CD4-positive, alpha-beta T cell treated with Interleukin-15 for 1 hour (primary cell): ENCODE measurements at regions not wholly inside any gene's neighbourhood (a gene's known extent, or its start where the extent isn't known, plus 50 kb on each side); places are given as distances from the start of the nearest gene placed in this dataset.
"Not testable (repeated sequence)": the region's sequence is repeated elsewhere in the genome, so short reads cannot be mapped to it uniquely, and the experiment has no call there.

Experiments
- DNase-seq: peaks from one replicate; pipeline ENCODE4 v3.0.0-alpha.2; 2020

DNA sequence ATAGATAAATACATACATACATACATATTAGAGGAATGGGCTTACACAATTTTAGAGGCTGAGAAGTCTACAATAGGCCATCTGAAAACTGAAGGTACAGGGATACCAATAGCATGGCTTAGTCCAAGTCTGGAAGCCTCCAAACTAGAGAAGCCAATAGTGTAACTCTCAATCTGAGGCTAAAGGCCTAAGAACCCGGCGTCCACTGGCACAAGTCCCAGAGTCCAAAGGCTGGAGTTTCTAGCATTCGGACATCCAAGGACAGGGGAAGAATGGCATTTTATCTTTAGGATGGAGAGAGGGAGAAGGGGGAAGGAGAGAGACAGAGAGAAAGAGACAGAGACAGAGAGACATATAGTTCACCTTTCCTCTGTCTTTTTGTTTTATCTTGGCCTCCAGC, 63.7 kb upstream of the SYT4 start:
- DNase-seq: no peak

GRCh38 chr18:43350176-43350575, 72.9 kb upstream of the SYT4 start:
- no peak for DNase-seq

- DNase-seq: no peak
These were observed 87.2 kb upstream of the SYT4 start for GRCh38 chr18:43364535-43364934.

DNA sequence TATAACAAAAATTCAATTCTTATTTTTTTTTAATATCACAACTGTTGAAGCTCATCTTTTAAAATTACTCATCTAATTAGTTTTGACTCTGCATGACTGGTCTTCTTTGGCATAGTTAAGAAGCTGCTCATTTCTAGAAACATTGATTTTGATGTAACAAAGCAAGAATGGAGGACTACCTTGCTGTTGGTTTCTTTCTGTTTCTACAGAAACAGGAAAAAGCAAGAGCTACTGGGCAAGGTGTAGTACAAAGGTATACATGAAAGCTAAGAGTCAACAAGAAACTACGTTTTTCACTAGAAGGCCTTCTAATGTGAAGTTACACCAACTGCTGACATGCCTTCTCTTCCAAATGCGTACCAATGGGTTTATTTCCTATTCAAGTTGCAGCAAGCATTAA, 90.6 kb upstream of the SYT4 start:
- DNase-seq: no peak

GRCh38 chr18:43369311-43369710, 92.0 kb upstream of the SYT4 start:
- not testable (repeated sequence) for DNase-seq

- no peak for DNase-seq
These were observed 95.5 kb upstream of the SYT4 start for GRCh38 chr18:43372773-43373172.

- no peak for DNase-seq
These were observed 102.9 kb upstream of the SYT4 start for GRCh38 chr18:43380104-43380672.

DNA sequence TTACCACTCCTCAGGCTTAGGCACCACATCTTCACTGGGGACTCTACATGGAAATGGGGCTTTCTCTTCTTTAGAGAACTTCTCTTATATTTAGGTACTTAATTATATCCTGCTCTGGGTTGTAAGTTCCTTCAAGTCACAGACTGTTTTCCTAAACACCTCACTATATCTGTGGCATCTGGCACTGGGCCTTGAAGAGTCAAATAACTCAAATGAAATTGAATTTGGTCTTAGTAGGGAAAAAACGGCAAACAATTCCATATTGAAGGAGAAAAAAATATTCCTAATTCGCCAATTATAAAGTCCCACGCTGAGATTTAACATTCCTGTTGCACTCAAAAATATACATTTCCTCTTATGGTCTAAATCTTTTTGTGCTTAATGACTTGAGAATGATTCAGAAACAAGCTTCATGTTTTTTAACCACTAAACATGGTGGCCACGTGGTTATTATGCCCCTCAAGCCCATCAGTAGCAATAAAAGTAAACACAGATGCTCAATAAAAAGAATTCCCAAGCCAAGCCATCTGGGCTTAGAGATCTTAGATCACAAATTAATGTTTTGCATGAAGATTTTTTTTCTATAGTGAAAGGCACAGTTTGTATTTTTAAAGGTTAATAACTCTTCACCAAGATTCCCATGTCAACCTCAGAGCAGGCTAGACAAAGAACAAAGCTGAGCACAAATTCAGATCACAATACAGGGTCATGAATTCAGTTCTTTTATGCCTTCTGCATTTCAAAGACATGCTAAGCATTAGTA, 105.5 kb upstream of the SYT4 start:
- DNase-seq: no peak

- no peak for DNase-seq
These were observed 111.9 kb upstream of the SYT4 start for GRCh38 chr18:43389163-43389562.

- no peak for DNase-seq
These were observed 114.9 kb upstream of the SYT4 start for GRCh38 chr18:43392168-43392567.

DNA sequence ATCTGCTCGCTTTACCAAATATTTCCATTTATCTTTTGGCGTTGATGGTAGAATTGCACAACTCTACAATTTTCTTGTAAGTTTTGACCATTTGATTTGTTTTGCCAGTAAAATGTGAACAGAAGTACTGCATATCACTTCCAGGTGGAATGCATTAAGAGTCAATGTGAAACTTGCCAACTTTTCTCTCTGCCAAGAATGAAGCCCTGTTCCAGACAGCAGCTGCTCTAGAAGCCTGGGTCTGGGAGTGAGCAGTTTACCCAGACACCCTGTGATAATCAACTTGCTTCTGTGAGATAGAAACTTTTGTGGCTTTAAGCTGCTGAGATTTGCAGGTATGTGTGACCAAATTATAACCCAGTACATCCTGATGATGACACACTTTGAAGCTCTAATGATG, 115.9 kb upstream of the SYT4 start:
- DNase-seq: no peak

DNA sequence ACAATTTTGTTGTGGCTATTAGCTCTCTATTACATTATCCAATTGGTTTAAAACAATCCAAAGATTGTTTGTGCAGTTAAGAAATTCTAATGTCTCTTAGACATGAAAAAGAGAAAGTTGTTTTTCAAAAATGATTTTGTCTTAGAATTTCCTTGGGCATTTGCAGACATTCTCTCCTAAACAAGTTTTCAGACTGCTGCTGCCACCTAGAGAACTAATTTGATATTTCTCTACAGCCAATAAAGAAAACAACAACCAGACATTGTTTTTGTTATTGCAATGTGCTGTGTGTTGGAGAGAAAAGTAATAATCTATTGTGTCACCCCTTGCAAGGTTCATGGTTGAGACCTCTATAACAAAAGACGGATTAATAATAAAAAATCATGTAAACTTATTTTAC, 119.0 kb upstream of the SYT4 start:
- no peak for DNase-seq

- DNase-seq: no peak
These were observed 121.3 kb upstream of the SYT4 start for GRCh38 chr18:43398601-43399000.

DNA sequence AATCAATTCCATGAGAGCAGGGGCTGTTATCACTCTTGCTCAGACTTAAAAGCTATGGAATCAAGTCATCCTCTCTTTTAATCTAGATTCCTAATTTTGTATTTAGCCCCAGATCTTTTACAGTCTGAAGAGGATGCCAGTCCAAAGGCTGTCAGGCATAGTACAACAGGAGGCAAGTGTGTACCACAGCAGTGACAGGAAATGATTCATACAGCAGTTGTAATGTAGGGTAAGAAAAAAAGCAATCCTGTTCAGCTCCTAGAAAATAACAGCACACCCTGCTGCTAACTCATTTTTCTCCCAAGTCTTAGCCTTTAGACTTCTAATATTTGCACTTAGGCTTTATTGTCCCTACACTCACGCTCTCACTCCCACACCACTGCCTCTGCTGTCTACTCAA, 127.8 kb upstream of the SYT4 start:
- no peak for DNase-seq

DNA sequence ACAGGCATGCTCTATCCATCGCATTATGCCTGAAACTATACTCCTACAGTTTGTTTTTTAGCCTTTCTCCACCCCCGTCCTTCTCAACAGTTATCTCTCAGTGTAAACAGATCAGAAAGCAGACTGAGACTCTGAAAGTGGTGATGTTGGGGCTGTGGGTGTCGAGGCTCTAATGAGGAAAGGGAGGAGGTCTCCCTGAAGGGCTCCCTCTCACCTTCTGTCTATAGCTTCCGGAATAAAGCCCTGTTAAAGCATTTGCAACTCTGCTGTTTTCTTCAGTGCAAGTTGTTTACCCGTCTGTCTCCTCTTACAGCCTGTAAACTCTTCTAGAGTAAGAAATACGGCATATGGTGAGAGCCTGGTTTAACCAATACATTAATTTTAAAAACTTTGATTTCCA, 136.7 kb upstream of the SYT4 start:
- DNase-seq: no peak

DNA sequence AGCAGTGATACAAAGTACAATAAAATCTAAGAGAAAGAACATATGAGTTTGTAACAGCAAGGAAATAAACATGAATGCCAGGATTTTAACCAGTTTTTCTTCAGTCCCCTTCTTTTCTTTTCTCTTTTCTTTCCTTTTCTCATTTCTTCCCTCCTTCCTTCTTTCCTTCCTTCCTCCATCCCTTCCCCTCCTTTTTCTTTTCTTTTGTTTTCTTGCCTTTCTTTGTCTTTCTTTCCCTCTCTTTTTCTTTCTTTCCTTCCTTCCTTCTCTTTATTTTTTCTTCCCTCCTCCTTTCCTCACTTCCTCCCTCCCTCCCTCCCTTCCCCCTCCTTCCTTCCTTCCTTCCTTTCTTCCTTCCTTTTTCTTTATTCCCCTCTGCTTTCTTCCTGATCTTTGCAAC, 142.8 kb upstream of the SYT4 start:
- no peak for DNase-seq

GRCh38 chr18:43420950-43421349, 143.7 kb upstream of the SYT4 start:
- no peak for DNase-seq

DNA sequence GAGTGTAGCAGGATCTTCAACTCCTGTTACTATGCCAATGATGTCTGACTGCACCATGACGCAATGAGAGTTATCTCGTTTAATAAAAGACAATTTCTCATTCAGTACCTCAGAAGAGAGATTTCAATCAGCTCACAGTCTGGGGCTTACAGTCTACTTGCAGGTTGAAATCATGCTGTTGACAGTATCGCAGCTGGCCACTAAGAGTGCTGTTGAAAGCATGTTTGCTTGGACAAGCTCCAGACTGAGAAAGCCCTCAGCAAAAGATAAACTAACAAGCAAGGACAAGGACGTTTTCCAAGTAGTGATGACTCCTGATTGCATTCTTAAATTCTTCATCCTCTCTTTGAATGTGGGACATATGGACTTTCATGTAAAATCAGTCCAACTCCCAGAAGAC, 145.2 kb upstream of the SYT4 start:
- DNase-seq: no peak

DNA sequence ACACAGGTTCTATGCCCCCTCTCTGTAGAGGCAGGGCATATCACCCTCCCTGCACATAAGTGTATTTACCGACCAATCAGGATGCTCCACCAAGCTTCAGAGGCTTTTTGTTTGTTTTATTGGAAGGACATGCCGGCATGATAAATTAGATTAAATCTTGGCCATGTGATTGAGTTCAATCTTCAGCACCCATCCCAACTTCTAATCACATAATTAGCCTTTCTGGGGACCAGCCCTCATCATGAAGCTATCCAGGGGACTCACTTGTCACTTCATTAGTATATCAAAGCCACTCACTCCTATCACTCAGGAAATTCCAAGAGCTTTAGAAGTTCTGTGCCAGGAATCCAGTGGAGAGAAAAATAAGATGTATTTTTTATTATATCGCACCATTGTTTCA, 158.6 kb upstream of the SYT4 start:
- no peak for DNase-seq

GRCh38 chr18:43442131-43442530, 164.8 kb upstream of the SYT4 start:
- no peak for DNase-seq

- DNase-seq: no peak
These were observed 165.3 kb upstream of the SYT4 start for GRCh38 chr18:43442571-43442970.

DNA sequence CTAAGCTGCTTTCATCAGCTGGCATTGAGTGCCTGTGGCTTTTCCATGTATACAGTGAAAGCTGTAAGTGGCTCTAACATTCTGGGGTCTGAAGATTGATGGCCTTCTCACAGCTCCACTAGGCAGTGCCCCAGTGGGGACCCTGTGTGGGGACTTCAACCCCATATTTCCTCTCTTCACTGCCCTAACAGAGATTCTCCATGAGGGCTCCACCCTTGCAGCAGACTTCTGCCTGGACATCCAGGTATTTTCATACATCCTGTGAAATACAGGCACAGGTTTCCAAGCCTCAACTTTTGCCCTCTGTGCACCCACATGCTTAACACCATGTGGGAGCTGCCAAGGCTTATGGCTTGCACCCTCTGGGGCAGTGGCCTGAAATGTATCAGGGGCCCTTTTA, 188.2 kb upstream of the SYT4 start:
- no peak for DNase-seq

DNA sequence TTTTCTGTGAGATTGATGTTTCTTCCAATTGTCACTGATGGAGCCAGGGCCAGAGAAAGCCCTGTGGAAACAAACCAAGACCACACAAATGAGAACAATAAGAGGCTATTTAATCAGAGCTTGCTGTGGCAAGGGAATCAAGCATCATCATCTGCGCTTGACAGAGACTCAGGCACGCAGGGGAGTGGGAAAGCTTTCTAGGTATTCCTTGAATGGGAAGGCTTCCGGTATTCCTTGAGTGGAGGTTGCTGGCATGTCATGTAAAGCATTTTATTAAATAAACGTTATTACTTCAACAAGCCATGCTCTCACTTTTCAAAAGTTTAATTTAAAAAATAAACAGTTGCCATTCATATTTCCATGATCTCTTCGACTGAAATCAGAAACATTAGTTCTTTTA, 194.6 kb upstream of the SYT4 start:
- no peak for DNase-seq

- no peak for DNase-seq
These were observed 203.8 kb upstream of the SYT4 start for GRCh38 chr18:43481069-43481468.

GRCh38 chr18:43482136-43482535, 204.8 kb upstream of the SYT4 start:
- DNase-seq: no peak
